Osteocyte (in vitro differentiated cells): ENCODE measurements at regions not wholly inside any gene's neighbourhood (a gene's known extent, or its start where the extent isn't known, plus 50 kb on each side); places are given as distances from the start of the nearest gene placed in this dataset.

Source experiments
- DNase-seq: peaks from one replicate; pipeline ENCODE4 v3.0.0; 2021; ENCODE audit warnings: mixed read lengths; ENCODE audit not compliant: unreplicated experiment; ENCODE audit errors: extremely low spot score
- H3K27ac Mint-ChIP-seq: one replicate; pipeline ENCODE4 v1.8.0; 2021; ENCODE audit warnings: mild to moderate bottlenecking, mixed read lengths; ENCODE audit not compliant: unreplicated experiment
- H3K27me3 Mint-ChIP-seq: one replicate; pipeline ENCODE4 v1.8.0; 2021; ENCODE audit warnings: mixed read lengths; ENCODE audit not compliant: unreplicated experiment
- H3K36me3 Mint-ChIP-seq: one replicate; pipeline ENCODE4 v1.8.0; 2021; ENCODE audit warnings: mixed read lengths; ENCODE audit not compliant: unreplicated experiment
- H3K4me1 Mint-ChIP-seq: one replicate; pipeline ENCODE4 v1.8.0; 2021; ENCODE audit warnings: mixed read lengths; ENCODE audit not compliant: unreplicated experiment
- H3K4me3 Mint-ChIP-seq: one replicate; pipeline ENCODE4 v1.8.0; 2021; ENCODE audit warnings: mild to moderate bottlenecking, moderate library complexity, mixed read lengths; ENCODE audit not compliant: unreplicated experiment
- H3K9me3 Mint-ChIP-seq: one replicate; pipeline ENCODE4 v1.8.0; 2021; ENCODE audit warnings: mixed read lengths; ENCODE audit not compliant: unreplicated experiment
- CTCF ChIP-seq: fragments of 200-600 bp; sonication (generic); IDR thresholded peaks from 2 replicates; pipeline ENCODE4 v1.5.0; 2021; ENCODE audit warnings: antibody characterized with exemption, mild to moderate bottlenecking, moderate library complexity

GRCh38 chr2:15860760-15861159, 79.6 kb upstream of the MYCN start:
- Mint-ChIP-seq H3K27ac (no peak overlapping the region), H3K36me3 (no peaks in the 10 kb centered on the region), H3K9me3 (no peaks in the 10 kb centered on the region), H3K4me1 (no peaks in the 10 kb centered on the region), H3K27me3 (peaks cover 8% of the 10 kb centered on the region), H3K4me3 (no peak overlapping the region)
- DNase-seq: no peak
- TF ChIP-seq CTCF: no peak

- H3K9me3 Mint-ChIP-seq: no peaks in the 10 kb centered on the region
- H3K4me3 Mint-ChIP-seq: no peak overlapping the region
- H3K27ac Mint-ChIP-seq: no peak overlapping the region
- peaks cover 8% of the 10 kb centered on the region for H3K27me3 Mint-ChIP-seq
- no peaks in the 10 kb centered on the region for H3K4me1 Mint-ChIP-seq
- no peaks in the 10 kb centered on the region for H3K36me3 Mint-ChIP-seq
- no peak for DNase-seq
- no peak for TF ChIP-seq CTCF
These were observed 79.1 kb upstream of the MYCN start for GRCh38 chr2:15861172-15861822.

- peaks cover 12% of the 10 kb centered on the region for H3K27me3 Mint-ChIP-seq
- no peak overlapping the region for H3K27ac Mint-ChIP-seq
- TF ChIP-seq CTCF: no peak
- DNase-seq: no peak
- H3K4me1 Mint-ChIP-seq: no peaks in the 10 kb centered on the region
- no peaks in the 10 kb centered on the region for H3K36me3 Mint-ChIP-seq
- H3K4me3 Mint-ChIP-seq: no peak overlapping the region
- no peaks in the 10 kb centered on the region for H3K9me3 Mint-ChIP-seq
These were observed 78.5 kb upstream of the MYCN start for GRCh38 chr2:15861898-15862297.

GRCh38 chr2:15863089-15863488, 77.3 kb upstream of the MYCN start:
- TF ChIP-seq CTCF: no peak
- no peak overlapping the region for H3K4me3 Mint-ChIP-seq

GRCh38 chr2:15863494-15864175, 76.7 kb upstream of the MYCN start:
- Mint-ChIP-seq H3K36me3 (no peaks in the 10 kb centered on the region), H3K9me3 (no peaks in the 10 kb centered on the region), H3K4me1 (no peaks in the 10 kb centered on the region), H3K27me3 (peaks cover 12% of the 10 kb centered on the region), H3K27ac (no peak overlapping the region), H3K4me3 (no peak overlapping the region)
- no peak for TF ChIP-seq CTCF
- DNase-seq: no peak

More at GRCh38 chr2:15863089-15863488, 77.3 kb upstream of the MYCN start:
- no peak for DNase-seq
- no peaks in the 10 kb centered on the region for H3K4me1 Mint-ChIP-seq
- no peak overlapping the region for H3K27ac Mint-ChIP-seq
- no peaks in the 10 kb centered on the region for H3K36me3 Mint-ChIP-seq
- H3K27me3 Mint-ChIP-seq: peaks cover 12% of the 10 kb centered on the region
- H3K9me3 Mint-ChIP-seq: no peaks in the 10 kb centered on the region
